SK-N-SH (cell line): ENCODE measurements at regions not wholly inside any gene's neighbourhood (a gene's known extent, or its start where the extent isn't known, plus 50 kb on each side); places are given as distances from the start of the nearest gene placed in this dataset.

Experiments used
- CTCF ChIA-PET: fragments of 300-600, 350-600 bp; formaldehyde crosslinking; extraction: SDS; loops from one replicate; lab custom pipeline; 2021; lab: Yijun Ruan, JAX
- POLR2A ChIA-PET: fragments of 350-600 bp; sonication (Branson Sonifier 250); formaldehyde crosslinking; extraction: SDS; loops from one replicate; lab custom pipeline; 2020; ENCODE audit warnings: antibody characterized with exemption, inconsistent platforms; lab: Yijun Ruan, JAX
- DNase-seq: peaks from one replicate; pipeline ENCODE4 v3.0.0; 2012
- H2AFZ ChIP-seq: fragments of 200-600 bp; sonication (generic); 2 replicates; pipeline ENCODE4 v1.8.1; 2016; ENCODE audit warnings: antibody characterized with exemption, mild to moderate bottlenecking, low read depth
- H3F3A ChIP-seq: fragments of 200-600 bp; sonication (generic); replicated peaks from 2 replicates; pipeline ENCODE3; 2016; ENCODE audit warnings: antibody characterized with exemption, mild to moderate bottlenecking; ENCODE audit not compliant: insufficient read depth
- H3K27ac ChIP-seq, 2 experiments: fragments of 200-500 bp in 1 of 2; fragments of 200-600 bp in 1 of 2; sonication (Bioruptor generic) in 1 of 2; sonication (generic), shearing (Covaris generic) in 1 of 2; 2 replicates each; pipeline versions ENCODE4 v1.5.1 to v1.6.1; 2014 to 2016; ENCODE audit warnings: low read depth in 2 of 2, inconsistent platforms in 1 of 2, low read length in 1 of 2, mild to moderate bottlenecking in 1 of 2, mixed read lengths in 1 of 2
- H3K27me3 ChIP-seq: fragments of 200-600 bp; sonication (generic), shearing (Covaris generic); 2 replicates; pipeline ENCODE4 v1.6.1; 2016; ENCODE audit warnings: mixed run types; ENCODE audit not compliant: insufficient read depth
- H3K36me3 ChIP-seq, 2 experiments: fragments of 200-500 bp in 1 of 2; fragments of 200-600 bp in 1 of 2; sonication (Bioruptor generic) in 1 of 2; sonication (generic) in 1 of 2; replicated peaks in 1 of 2; 2 replicates each; pipeline versions ENCODE3 to v1.5.1; 2014 to 2016; ENCODE audit warnings: low read length in 1 of 2, mild to moderate bottlenecking in 1 of 2; ENCODE audit not compliant: insufficient read depth in 2 of 2, control insufficient read depth in 1 of 2
- H3K4me1 ChIP-seq, 2 experiments: fragments of 200-500 bp in 1 of 2; fragments of 200-600 bp in 1 of 2; sonication (Bioruptor generic) in 1 of 2; sonication (generic), shearing (Covaris generic) in 1 of 2; 2 replicates each; pipeline versions ENCODE4 v1.5.1 to v1.6.1; 2014 to 2016; ENCODE audit warnings: low read depth in 1 of 2, low read length in 1 of 2, mixed run types in 1 of 2; ENCODE audit not compliant: insufficient read depth in 2 of 2, control insufficient read depth in 1 of 2
- H3K4me2 ChIP-seq: fragments of 200-600 bp; sonication (generic), shearing (Covaris generic); 2 replicates; pipeline ENCODE4 v1.6.1; 2017; ENCODE audit warnings: mixed run types
- H3K4me3 ChIP-seq, 2 experiments: fragments of 200-500 bp in 1 of 2; fragments of 200-600 bp in 1 of 2; sonication (Bioruptor generic) in 1 of 2; sonication (generic), shearing (Covaris generic) in 1 of 2; 2 replicates each; pipeline versions ENCODE4 v1.5.1 to v1.8.1; 2014 to 2016; ENCODE audit warnings: low read depth in 2 of 2, inconsistent platforms in 1 of 2, low read length in 1 of 2, mild to moderate bottlenecking in 1 of 2, mixed read lengths in 1 of 2, moderate library complexity in 1 of 2
- H3K79me2 ChIP-seq: fragments of 200-600 bp; sonication (generic); 2 replicates; pipeline ENCODE4 v1.8.1; 2017; ENCODE audit warnings: mild to moderate bottlenecking; ENCODE audit not compliant: insufficient read depth
- H3K9ac ChIP-seq: fragments of 200-600 bp; sonication (generic); 2 replicates; pipeline ENCODE4 v1.6.1; 2017; ENCODE audit warnings: mixed run types
- H3K9me2 ChIP-seq: fragments of 200-600 bp; sonication (generic); 2 replicates; pipeline ENCODE4 v1.6.1; 2017; ENCODE audit warnings: mixed run types
- H3K9me3 ChIP-seq: fragments of 200-600 bp; sonication (generic); 2 replicates; pipeline ENCODE4 v1.6.1; 2017; ENCODE audit warnings: mixed run types, mild to moderate bottlenecking, moderate library complexity
- H4K20me1 ChIP-seq: fragments of 200-600 bp; sonication (generic); 2 replicates; pipeline ENCODE4 v1.6.1; 2017; ENCODE audit warnings: mild to moderate bottlenecking, mixed run types; ENCODE audit not compliant: insufficient read depth
- CTCF ChIP-seq: fragments of 200-600 bp; sonication (generic); IDR thresholded peaks from 2 replicates; pipeline ENCODE4 v1.6.1; 2017; ENCODE audit warnings: antibody characterized with exemption, mild to moderate bottlenecking, moderate library complexity
- EP300 ChIP-seq, 2 experiments: IDR thresholded peaks; 2 replicates each; pipeline versions ENCODE4 v1.4.0 to v1.6.1; 2012; ENCODE audit warnings: borderline replicate concordance in 1 of 2, low read depth in 1 of 2, low read length in 1 of 2
- EZH2phosphoT487 ChIP-seq: fragments of 200-600 bp; sonication (generic); IDR thresholded peaks from 2 replicates; pipeline ENCODE4 v1.6.1; 2017; ENCODE audit warnings: low read depth, mixed run types, mild to moderate bottlenecking, antibody characterized with exemption, moderate library complexity, borderline replicate concordance
- FOSL2 ChIP-seq: IDR thresholded peaks from 2 replicates; pipeline ENCODE4 v1.4.0; 2012; ENCODE audit warnings: low read depth, mild to moderate bottlenecking, moderate library complexity, borderline replicate concordance
- FOXM1 ChIP-seq: IDR thresholded peaks from 2 replicates; pipeline ENCODE4 v1.4.0; 2012; ENCODE audit warnings: low read depth, mild to moderate bottlenecking
- GATA2 ChIP-seq: sonication (generic); formaldehyde crosslinking; IDR thresholded peaks from 2 replicates; pipeline ENCODE4 v1.5.0; 2020; ENCODE audit warnings: mild to moderate bottlenecking, missing genetic modification reagents
- MAX ChIP-seq: IDR thresholded peaks from 2 replicates; pipeline ENCODE4 v1.4.0; 2012; ENCODE audit warnings: low read depth
- MXI1 ChIP-seq: IDR thresholded peaks from 2 replicates; pipeline ENCODE4 v1.6.1; 2012; ENCODE audit warnings: mild to moderate bottlenecking, low read depth, low read length, improper control_type of control experiment
- NRF1 ChIP-seq: IDR thresholded peaks from 2 replicates; pipeline ENCODE4 v1.6.1; 2012; ENCODE audit warnings: low read depth, mild to moderate bottlenecking, low read length
- POLR2AphosphoS5 ChIP-seq: IDR thresholded peaks from 2 replicates; pipeline ENCODE4 v1.6.1; 2012; ENCODE audit warnings: low read depth, low read length
- RCOR1 ChIP-seq: fragments of 150-350 bp; IDR thresholded peaks from 2 replicates; pipeline ENCODE4 v1.6.1; 2017; ENCODE audit warnings: antibody characterized with exemption, low read length
- RXRA ChIP-seq: IDR thresholded peaks from 2 replicates; pipeline ENCODE4 v1.4.0; 2012; ENCODE audit warnings: low read depth, mild to moderate bottlenecking, borderline replicate concordance
- TEAD4 ChIP-seq: IDR thresholded peaks from 2 replicates; pipeline ENCODE4 v1.4.0; 2012; ENCODE audit warnings: mild to moderate bottlenecking, borderline replicate concordance; ENCODE audit not compliant: insufficient read depth
- USF1 ChIP-seq: IDR thresholded peaks from 2 replicates; pipeline ENCODE4 v1.4.0; 2012; ENCODE audit warnings: low read depth, borderline replicate concordance
- ZBTB33 ChIP-seq: IDR thresholded peaks from 2 replicates; pipeline ENCODE4 v1.4.0; 2012; ENCODE audit warnings: low read depth, borderline replicate concordance
- WGBS: methylation state at CpG from one replicate; pipeline ENCODE4 v1.1.6; 2017; ENCODE audit warnings: low lambda C conversion rate; 5-methylcytosine and 5-hydroxymethylcytosine counted together

- H3K9me3 ChIP-seq: no peaks in the 10 kb centered on the region
- ChIA-PET CTCF (no interaction called here), POLR2A (no interaction called here)
- H3F3A ChIP-seq: no peaks in the 10 kb centered on the region
- no peaks in the 10 kb centered on the region for H3K27me3 ChIP-seq
- no peaks in the 10 kb centered on the region for H3K79me2 ChIP-seq
- H3K4me3 ChIP-seq: no peak overlapping the region
- H3K36me3 ChIP-seq: no peaks in the 10 kb centered on the region
- H4K20me1 ChIP-seq: no peaks in the 10 kb centered on the region
- H3K9me2 ChIP-seq: no peaks in the 10 kb centered on the region
- no peaks in the 10 kb centered on the region for H3K4me1 ChIP-seq
- no peak overlapping the region for H3K4me2 ChIP-seq
- H3K9ac ChIP-seq: no peak overlapping the region
- TF ChIP-seq GATA2 (no peak), RXRA (no peak), POLR2AphosphoS5 (no peak), MAX (no peak), MXI1 (no peak), EP300 (IDR thresholded peaks at IDR 0.05; ENCODE audit: borderline replicate concordance in 1 of 2, low read depth in 1 of 2, low read length in 1 of 2) (no peak), RCOR1 (no peak), FOXM1 (no peak), ZBTB33 (no peak), TEAD4 (no peak), NRF1 (no peak), FOSL2 (no peak)
- TF ChIP-seq, all 33 proteins: peak for 0
- DNase-seq: no peak
- Histone ChIP-seq H2AFZ (no peak overlapping the region), H3K27ac (no peak overlapping the region)
- 22% methylated on average over 3 of the region's 3 CpGs for WGBS
Measured at GRCh38 chr11:37762079-37762478, 1164.0 kb upstream of the RAG2 start.

- no peak overlapping the region for H3K4me3 ChIP-seq
- CTCF ChIA-PET: no interaction called here
Measured at GRCh38 chr11:37755521-37755920, 1157.5 kb upstream of the RAG2 start.

More at GRCh38 chr11:37755521-37755920, 1157.5 kb upstream of the RAG2 start:
- no peaks in the 10 kb centered on the region for H3K79me2 ChIP-seq
- no peaks in the 10 kb centered on the region for H3F3A ChIP-seq
- no peaks in the 10 kb centered on the region for H3K36me3 ChIP-seq
- H3K27me3 ChIP-seq: no peaks in the 10 kb centered on the region
- no peaks in the 10 kb centered on the region for H3K9me2 ChIP-seq
- POLR2A ChIA-PET: no interaction called here
- H4K20me1 ChIP-seq: no peaks in the 10 kb centered on the region
- no peak for DNase-seq
- no peaks in the 10 kb centered on the region for H3K4me1 ChIP-seq
- H3K4me2 ChIP-seq: no peak overlapping the region
- no peak overlapping the region for H3K27ac ChIP-seq
- WGBS: 63% methylated on average over 1 of the region's 1 CpG
- H3K9me3 ChIP-seq: no peaks in the 10 kb centered on the region
- no peak overlapping the region for H2AFZ ChIP-seq
- TF ChIP-seq USF1: no peak
- no peak for TF ChIP-seq EZH2phosphoT487
- TF ChIP-seq CTCF: no peak
- no peak overlapping the region for H3K9ac ChIP-seq
